CD14-positive monocyte (primary cell): ENCODE measurements at regions not wholly inside any gene's neighbourhood (a gene's known extent, or its start where the extent isn't known, plus 50 kb on each side); places are given as distances from the start of the nearest gene placed in this dataset.

Experiments used
- DNase-seq, 3 donors: peaks; one replicate each; pipeline ENCODE4 v3.0.0-alpha.2; 2011 to 2022
- H2AFZ ChIP-seq: 2 replicates; pipeline ENCODE4 v1.6.0; 2012; ENCODE audit warnings: mild to moderate bottlenecking, low read depth, low read length, inconsistent platforms; ENCODE audit not compliant: insufficient read depth, poor library complexity, severe bottlenecking
- H3K27ac ChIP-seq, 2 donors: 1 replicate in 1 of 2; 2 replicates in 1 of 2; pipeline ENCODE4 v1.5.1; 2012 to 2013; ENCODE audit warnings: low read length in 2 of 2, control low read depth in 1 of 2, inconsistent platforms in 1 of 2, low read depth in 1 of 2, mild to moderate bottlenecking in 1 of 2
- H3K27me3 ChIP-seq, 2 donors: one replicate each; pipeline versions ENCODE4 v1.6.0 to v1.6.1; 2011 to 2013; ENCODE audit warnings: low read length in 2 of 2; ENCODE audit not compliant: control insufficient read depth in 2 of 2, insufficient read depth in 2 of 2
- H3K36me3 ChIP-seq, 2 donors: replicated peaks in 1 of 2; 1 replicate in 1 of 2; 2 replicates in 1 of 2; pipeline versions ENCODE4 v1.5.1 to v1.6.1; 2012 to 2013; ENCODE audit warnings: low read length in 2 of 2, control low read depth in 1 of 2, inconsistent platforms in 1 of 2, mild to moderate bottlenecking in 1 of 2; ENCODE audit not compliant: insufficient read depth in 2 of 2, control insufficient read depth in 1 of 2
- H3K4me1 ChIP-seq, 2 donors: 1 replicate in 1 of 2; 2 replicates in 1 of 2; pipeline versions ENCODE4 v1.5.1 to v1.6.1; 2012 to 2013; ENCODE audit warnings: low read length in 2 of 2, control low read depth in 1 of 2, inconsistent platforms in 1 of 2, mild to moderate bottlenecking in 1 of 2, moderate library complexity in 1 of 2; ENCODE audit not compliant: insufficient read depth in 2 of 2, control insufficient read depth in 1 of 2
- H3K4me2 ChIP-seq: replicated peaks from 2 replicates; pipeline ENCODE3; 2012; ENCODE audit warnings: low read length, moderate library complexity, mild to moderate bottlenecking; ENCODE audit not compliant: poor library complexity, severe bottlenecking; ENCODE audit errors: extremely low read depth
- H3K4me3 ChIP-seq, 3 experiments: fragments of 200-600 bp in 1 of 3; sonication (generic) in 1 of 3; replicated peaks in 1 of 3; 1 replicate in 2 of 3; 2 replicates in 1 of 3; pipeline ENCODE4 v1.5.1; 2011 to 2013; ENCODE audit warnings: low read length in 3 of 3, mild to moderate bottlenecking in 3 of 3, control low read depth in 2 of 3, low read depth in 2 of 3, inconsistent platforms in 1 of 3, moderate library complexity in 1 of 3
- H3K79me2 ChIP-seq: 2 replicates; pipeline ENCODE4 v1.6.0; 2012; ENCODE audit warnings: mild to moderate bottlenecking, control low read depth, inconsistent platforms, low read length, moderate library complexity; ENCODE audit not compliant: insufficient read depth
- H3K9ac ChIP-seq: 2 replicates; pipeline ENCODE4 v1.6.0; 2017; ENCODE audit warnings: low read length, mild to moderate bottlenecking; ENCODE audit not compliant: insufficient read depth, poor library complexity, severe bottlenecking
- H3K9me3 ChIP-seq, 2 donors: replicated peaks in 1 of 2; 1 replicate in 1 of 2; 2 replicates in 1 of 2; pipeline versions ENCODE4 v1.5.1 to v1.6.1; 2012 to 2013; ENCODE audit warnings: low read length in 2 of 2, control low read depth in 1 of 2; ENCODE audit not compliant: control insufficient read depth in 1 of 2, insufficient read depth in 1 of 2
- H4K20me1 ChIP-seq: 2 replicates; pipeline ENCODE4 v1.6.0; 2012; ENCODE audit warnings: mild to moderate bottlenecking, low read length, control low read depth, moderate library complexity; ENCODE audit not compliant: insufficient read depth
- H3K27ac Mint-ChIP-seq, 7 donors: one replicate each; pipeline ENCODE4 v1.8.0; 2020; ENCODE audit warnings: mild to moderate bottlenecking in 7 of 7, mixed read lengths in 7 of 7, moderate library complexity in 6 of 7, inconsistent platforms in 2 of 7
- H3K27me3 Mint-ChIP-seq, 3 donors: one replicate each; pipeline ENCODE4 v1.8.0; 2021 to 2022; ENCODE audit warnings: low read depth in 3 of 3, mild to moderate bottlenecking in 3 of 3, mixed read lengths in 3 of 3, moderate library complexity in 3 of 3, inconsistent platforms in 1 of 3
- H3K36me3 Mint-ChIP-seq, 2 donors: one replicate each; pipeline ENCODE4 v1.8.0; 2020; ENCODE audit warnings: mixed read lengths in 2 of 2, inconsistent platforms in 1 of 2, mild to moderate bottlenecking in 1 of 2
- H3K4me1 Mint-ChIP-seq: one replicate; pipeline ENCODE4 v1.8.0; 2020; ENCODE audit warnings: mild to moderate bottlenecking, mixed read lengths
- H3K4me3 Mint-ChIP-seq, 2 donors: one replicate each; pipeline ENCODE4 v1.8.0; 2020; ENCODE audit warnings: mild to moderate bottlenecking in 2 of 2, mixed read lengths in 2 of 2, moderate library complexity in 1 of 2
- H3K9me3 Mint-ChIP-seq, 7 donors: one replicate each; pipeline ENCODE4 v1.8.0; 2020 to 2022; ENCODE audit warnings: mixed read lengths in 7 of 7, mild to moderate bottlenecking in 6 of 7, moderate library complexity in 6 of 7, inconsistent platforms in 2 of 7
- CTCF ChIP-seq: fragments of 200-600 bp; IDR thresholded peaks from one replicate; pipeline ENCODE4 v1.8.0; 2022; ENCODE audit warnings: antibody characterized with exemption, mild to moderate bottlenecking
- WGBS: methylation state at CpG from one replicate; pipeline ENCODE4 v1.1.5; 2013; ENCODE audit warnings: missing lambda C conversion rate; ENCODE audit not compliant: insufficient coverage; 5-methylcytosine and 5-hydroxymethylcytosine counted together
- intact Hi-C, 2 donors: fragments of 100-400 bp; cut with micrococcal nuclease; formaldehyde crosslinking; loops; one replicate each; pipeline versions ENCODE4 v1.15.0 to v1.15.1; 2023

- no peak for TF ChIP-seq CTCF
- no peak overlapping the region for H3K27ac Mint-ChIP-seq
- Histone ChIP-seq H2AFZ (no peak overlapping the region), H3K4me2 (no peak overlapping the region), H3K9ac (no peak overlapping the region), H3K36me3 (no peaks in the 10 kb centered on the region), H4K20me1 (no peaks in the 10 kb centered on the region), H3K4me1 (no peaks in the 10 kb centered on the region), H3K4me3 (no peak overlapping the region), H3K27me3 (no peaks in the 10 kb centered on the region), H3K79me2 (no peaks in the 10 kb centered on the region), H3K9me3 (no peaks in the 10 kb centered on the region), H3K27ac (no peak overlapping the region)
- no peaks in the 10 kb centered on the region for H3K36me3 Mint-ChIP-seq
- H3K4me3 Mint-ChIP-seq, result no peak overlapping the region
- H3K4me1 Mint-ChIP-seq, result no peaks in the 10 kb centered on the region
- DNase-seq, result no peak
- H3K9me3 Mint-ChIP-seq, result peaks cover 0 to 2% (median 2%) of the 10 kb centered on the region in 7 donors
- H3K27me3 Mint-ChIP-seq, result no peaks in the 10 kb centered on the region
- intact Hi-C loops, result no loop called here
- no CpG with 5 or more reads among the region's 4 CpGs for WGBS
These were observed 95.6 kb upstream of the TUSC1 start for GRCh38 chr9:25773805-25774204.

- Mint-ChIP-seq H3K4me1 (no peaks in the 10 kb centered on the region), H3K27me3 (no peaks in the 10 kb centered on the region), H3K9me3 (peaks cover 0 to 12% (median 0%) of the 10 kb centered on the region in 7 donors), H3K4me3 (no peak overlapping the region), H3K27ac (no peak overlapping the region), H3K36me3 (no peaks in the 10 kb centered on the region)
- H2AFZ ChIP-seq, result no peak overlapping the region
- H4K20me1 ChIP-seq, result no peaks in the 10 kb centered on the region
- no peak for DNase-seq
- H3K9ac ChIP-seq, result no peak overlapping the region
- H3K9me3 ChIP-seq, result peaks cover 0 to 4% of the 10 kb centered on the region in 2 donors
- no peaks in the 10 kb centered on the region for H3K27me3 ChIP-seq
- H3K4me1 ChIP-seq, result no peaks in the 10 kb centered on the region
- intact Hi-C loops, result no loop called here
- no peak overlapping the region for H3K4me3 ChIP-seq
- no peaks in the 10 kb centered on the region for H3K79me2 ChIP-seq
- no peaks in the 10 kb centered on the region for H3K36me3 ChIP-seq
- no CpG with 5 or more reads among the region's 1 CpG for WGBS
- no peak overlapping the region for H3K4me2 ChIP-seq
- H3K27ac ChIP-seq, result no peak overlapping the region
- TF ChIP-seq CTCF, result no peak
These were observed 77.7 kb upstream of the TUSC1 start for GRCh38 chr9:25755951-25756350.
